ENCODE measurements at regions not wholly inside any gene's neighbourhood (a gene's known extent, or its start where the extent isn't known, plus 50 kb on each side); places are given as distances from the start of the nearest gene placed in this dataset.

GRCh38 chr14:83607682-83608081 is 1922.3 kb upstream of the FLRT2 start:
- no peak for TF ChIP-seq REST (IDR thresholded peaks at IDR 0.05; ENCODE audit: insufficient read depth in 1 of 2, low read depth in 2 of 2, low read length in 2 of 2)
- TF ChIP-seq SIN3A (IDR thresholded peaks at IDR 0.05; ENCODE audit: borderline replicate concordance, insufficient read depth, low read length) = no peak
- no peak for TF ChIP-seq FOXP2 (optimal IDR thresholded peaks at IDR 0.05; ENCODE audit: borderline replicate concordance, extremely low read depth, extremely low read length, insufficient read depth)
- TF ChIP-seq TAF1 (IDR thresholded peaks at IDR 0.05; ENCODE audit: borderline replicate concordance, insufficient read depth, low read length) = no peak
- no peak for TF ChIP-seq POLR2AphosphoS5 (IDR thresholded peaks at IDR 0.05; ENCODE audit: low read depth, low read length)

GRCh38 chr14:83611491-83611890 is 1918.5 kb upstream of the FLRT2 start:
- TF ChIP-seq FOXP2 (optimal IDR thresholded peaks at IDR 0.05; ENCODE audit: borderline replicate concordance, extremely low read depth, extremely low read length, insufficient read depth) (no peak), SIN3A (IDR thresholded peaks at IDR 0.05; ENCODE audit: borderline replicate concordance, insufficient read depth, low read length) (no peak)

GRCh38 chr14:83611906-83612390 is 1918.0 kb upstream of the FLRT2 start:
- no peak for TF ChIP-seq POLR2AphosphoS5 (IDR thresholded peaks at IDR 0.05; ENCODE audit: low read depth, low read length)
- no peak for TF ChIP-seq REST (IDR thresholded peaks at IDR 0.05; ENCODE audit: insufficient read depth in 1 of 2, low read depth in 2 of 2, low read length in 2 of 2)
- no peak for TF ChIP-seq TAF1 (IDR thresholded peaks at IDR 0.05; ENCODE audit: borderline replicate concordance, insufficient read depth, low read length)
- TF ChIP-seq SIN3A (IDR thresholded peaks at IDR 0.05; ENCODE audit: borderline replicate concordance, insufficient read depth, low read length) = no peak
- no peak for TF ChIP-seq FOXP2 (optimal IDR thresholded peaks at IDR 0.05; ENCODE audit: borderline replicate concordance, extremely low read depth, extremely low read length, insufficient read depth)

- TF ChIP-seq TAF1 (IDR thresholded peaks at IDR 0.05; ENCODE audit: borderline replicate concordance, insufficient read depth, low read length) = no peak
- TF ChIP-seq FOXP2 (optimal IDR thresholded peaks at IDR 0.05; ENCODE audit: borderline replicate concordance, extremely low read depth, extremely low read length, insufficient read depth) = no peak
- no peak for TF ChIP-seq REST (IDR thresholded peaks at IDR 0.05; ENCODE audit: insufficient read depth in 1 of 2, low read depth in 2 of 2, low read length in 2 of 2)
- TF ChIP-seq SIN3A (IDR thresholded peaks at IDR 0.05; ENCODE audit: borderline replicate concordance, insufficient read depth, low read length) = no peak
- no peak for TF ChIP-seq POLR2AphosphoS5 (IDR thresholded peaks at IDR 0.05; ENCODE audit: low read depth, low read length)
Measured at GRCh38 chr14:83614956-83615355, 1915.0 kb upstream of the FLRT2 start.

- no peak for TF ChIP-seq POLR2AphosphoS5 (IDR thresholded peaks at IDR 0.05; ENCODE audit: low read depth, low read length)
- no peak for TF ChIP-seq SIN3A (IDR thresholded peaks at IDR 0.05; ENCODE audit: borderline replicate concordance, insufficient read depth, low read length)
- no peak for TF ChIP-seq TAF1 (IDR thresholded peaks at IDR 0.05; ENCODE audit: borderline replicate concordance, insufficient read depth, low read length)
- no peak for TF ChIP-seq FOXP2 (optimal IDR thresholded peaks at IDR 0.05; ENCODE audit: borderline replicate concordance, extremely low read depth, extremely low read length, insufficient read depth)
- no peak for TF ChIP-seq REST (IDR thresholded peaks at IDR 0.05; ENCODE audit: insufficient read depth in 1 of 2, low read depth in 2 of 2, low read length in 2 of 2)
Measured at GRCh38 chr14:83624541-83624940, 1905.4 kb upstream of the FLRT2 start.
